ENCODE measurements at regions not wholly inside any gene's neighbourhood (a gene's known extent, or its start where the extent isn't known, plus 50 kb on each side); places are given as distances from the start of the nearest gene placed in this dataset.

DNA sequence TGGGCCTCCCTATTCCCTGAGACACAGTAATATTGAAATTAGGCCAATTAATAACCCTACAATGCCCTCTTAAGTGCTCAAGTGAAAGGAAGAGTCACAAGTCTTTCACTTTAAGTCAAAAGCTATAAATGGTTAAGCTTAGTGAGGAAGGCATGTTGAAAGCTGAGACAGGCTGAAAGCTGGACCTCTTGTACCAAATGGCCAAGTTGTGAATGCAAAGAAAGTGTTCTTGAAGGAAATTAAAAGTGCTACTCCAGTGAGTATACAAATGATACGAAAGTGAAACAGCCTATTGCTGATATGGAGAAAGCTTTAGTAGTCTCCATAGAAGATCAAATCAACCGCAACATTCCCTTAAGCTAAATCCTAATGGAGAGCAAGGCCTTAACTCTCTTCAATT lies 140.8 kb downstream of the PTCSC3 start:
- no peak for DNase-seq (ENCODE audit: low read depth in 1 of 2, low spot score in 1 of 2)

DNA sequence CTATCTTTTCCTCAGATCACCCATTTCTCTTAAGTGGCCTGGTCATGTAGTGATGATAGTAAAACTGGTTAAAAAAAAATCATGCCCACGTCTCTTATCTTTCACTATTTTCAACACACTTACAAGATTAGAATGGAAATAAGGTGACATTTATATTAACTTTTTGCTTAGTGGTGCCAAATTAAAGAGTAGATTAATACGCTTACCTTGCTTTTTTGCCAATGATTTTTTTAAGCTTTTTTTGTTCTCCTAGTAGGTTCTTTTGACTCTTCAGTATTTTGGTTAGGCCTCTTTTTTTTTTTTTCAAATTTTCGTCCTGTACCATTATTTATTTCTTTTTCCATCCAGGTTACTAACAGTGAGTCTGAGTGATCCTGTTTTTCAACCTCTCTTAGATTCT lies 147.9 kb downstream of the PTCSC3 start:
- no peak for DNase-seq (ENCODE audit: low read depth in 1 of 2, low spot score in 1 of 2)

DNA sequence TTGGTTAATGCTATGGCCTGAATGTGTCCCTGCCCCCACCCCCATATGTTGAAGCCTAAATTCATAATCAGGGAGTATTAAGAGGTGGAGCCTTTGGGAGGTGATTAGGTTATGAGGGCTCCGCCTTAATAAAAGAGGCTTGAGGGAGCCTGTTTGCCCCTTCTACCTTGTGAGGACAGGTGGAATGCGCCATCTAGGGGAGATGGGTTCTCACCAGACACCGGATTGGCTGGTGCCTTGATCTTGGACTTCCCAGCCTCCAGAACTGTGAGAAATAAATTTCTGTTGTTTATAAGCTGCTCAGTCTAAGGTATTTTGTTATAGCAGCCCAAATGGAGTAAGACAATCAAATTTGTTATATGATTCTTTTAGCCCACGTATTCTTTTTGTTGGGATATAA lies 148.3 kb downstream of the PTCSC3 start:
- DNase-seq (ENCODE audit: low read depth in 1 of 2, low spot score in 1 of 2) = no peak

DNA sequence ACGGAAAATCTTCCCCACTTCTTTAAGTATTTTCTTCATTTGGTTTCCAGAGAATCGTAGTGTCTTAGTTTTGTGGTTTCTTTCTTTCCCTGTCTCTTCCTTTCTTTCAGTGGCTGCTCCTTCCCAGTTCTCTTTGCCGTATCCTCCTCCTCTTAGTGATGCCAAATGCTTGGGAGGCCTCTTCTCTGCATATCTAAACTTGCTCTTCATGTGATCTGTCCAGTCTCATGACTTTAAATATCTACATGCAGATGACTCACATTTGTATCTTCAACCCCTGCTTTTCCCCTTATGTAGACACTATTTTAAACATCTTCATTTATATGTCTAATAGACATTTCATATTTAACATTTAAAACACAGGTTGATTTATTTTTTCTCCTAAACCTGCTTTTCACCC lies 149.2 kb downstream of the PTCSC3 start:
- DNase-seq (ENCODE audit: low read depth in 1 of 2, low spot score in 1 of 2) = no peak

DNA sequence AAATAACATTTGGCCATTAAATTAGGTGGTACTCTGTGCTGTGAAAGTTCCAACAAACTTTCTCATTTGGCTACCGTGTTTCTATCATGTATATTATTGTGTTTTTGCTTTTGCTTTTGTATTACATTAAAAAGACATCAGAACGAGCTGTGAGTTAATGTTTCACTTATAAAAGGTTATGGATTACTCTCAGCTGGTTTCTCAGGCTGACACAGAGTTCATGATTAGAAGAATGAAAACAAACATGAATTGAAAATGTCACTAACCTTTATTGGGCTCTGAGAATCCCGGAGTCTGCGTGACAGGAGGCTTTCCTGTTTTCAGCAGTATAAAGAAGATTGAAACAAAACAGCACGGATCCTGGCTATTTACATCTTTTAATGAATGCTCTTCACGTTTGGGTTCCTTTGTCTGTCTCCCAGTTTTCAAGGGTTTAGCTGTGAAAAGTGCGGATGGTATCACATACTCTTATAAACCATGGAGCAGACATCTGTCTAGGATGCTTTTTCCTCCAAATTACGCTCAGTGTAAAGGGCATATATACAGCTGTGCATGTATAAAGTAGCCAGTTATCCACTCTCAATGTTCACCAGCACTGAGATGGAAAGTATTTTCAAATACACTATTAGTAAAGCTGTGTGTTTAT lies 153.6 kb downstream of the PTCSC3 start:
- DNase-seq (ENCODE audit: low read depth in 1 of 2, low spot score in 1 of 2) = no peak

DNA sequence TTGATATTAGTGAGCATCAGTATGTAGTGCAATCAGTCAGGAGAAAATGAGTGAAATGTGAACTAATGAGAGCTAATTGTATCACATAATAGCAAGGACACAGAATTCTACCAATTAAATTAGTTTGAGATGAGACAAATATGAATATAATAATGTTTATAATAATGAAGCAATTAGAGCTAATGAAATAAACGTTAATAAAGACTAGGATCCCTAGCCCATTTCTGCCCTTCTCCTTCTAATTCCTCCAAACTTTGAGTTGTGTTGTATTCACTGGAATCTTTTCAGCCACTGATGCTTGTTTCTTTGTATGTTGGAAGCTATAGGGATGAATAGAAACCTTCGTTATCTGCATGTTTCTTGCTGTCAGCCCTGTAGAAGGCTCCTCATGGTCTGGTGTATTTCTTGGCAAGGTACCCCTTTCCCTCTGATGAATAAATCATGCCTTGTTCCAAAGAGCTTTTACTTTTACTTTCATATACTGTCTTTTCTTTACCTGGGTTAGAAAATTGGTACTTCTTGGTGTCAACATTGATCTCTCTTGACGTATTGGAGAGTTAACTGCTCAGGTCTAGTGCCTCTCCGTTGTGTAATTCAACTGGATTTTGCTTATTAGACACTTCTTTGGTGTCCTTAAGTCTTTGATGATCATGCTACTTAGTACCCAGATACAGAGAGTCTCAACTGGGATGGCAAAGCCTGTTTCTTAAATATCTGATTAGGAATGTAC lies 154.8 kb downstream of the PTCSC3 start:
- DNase-seq (ENCODE audit: low read depth in 1 of 2, low spot score in 1 of 2) = no peak

DNA sequence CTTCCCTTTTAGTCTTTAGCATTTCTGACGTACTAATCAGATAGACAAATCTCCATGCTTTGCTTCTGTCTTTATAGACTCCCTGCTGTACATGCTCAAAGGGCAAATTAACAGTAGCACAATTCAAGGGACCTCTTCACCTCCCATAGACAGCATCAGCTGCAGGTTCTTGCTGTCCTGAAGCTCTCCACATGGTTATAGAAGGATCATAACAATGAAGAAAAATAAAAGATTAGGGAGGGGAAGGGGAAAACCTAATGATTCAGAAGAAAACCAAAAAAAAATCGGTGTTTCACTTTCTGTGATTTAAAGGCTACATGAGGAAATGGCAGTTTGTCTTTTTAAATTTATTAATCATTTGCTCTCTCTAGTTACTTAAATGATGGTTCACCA lies 155.5 kb downstream of the PTCSC3 start:
- DNase-seq (ENCODE audit: low read depth in 1 of 2, low spot score in 1 of 2) = no peak

DNA sequence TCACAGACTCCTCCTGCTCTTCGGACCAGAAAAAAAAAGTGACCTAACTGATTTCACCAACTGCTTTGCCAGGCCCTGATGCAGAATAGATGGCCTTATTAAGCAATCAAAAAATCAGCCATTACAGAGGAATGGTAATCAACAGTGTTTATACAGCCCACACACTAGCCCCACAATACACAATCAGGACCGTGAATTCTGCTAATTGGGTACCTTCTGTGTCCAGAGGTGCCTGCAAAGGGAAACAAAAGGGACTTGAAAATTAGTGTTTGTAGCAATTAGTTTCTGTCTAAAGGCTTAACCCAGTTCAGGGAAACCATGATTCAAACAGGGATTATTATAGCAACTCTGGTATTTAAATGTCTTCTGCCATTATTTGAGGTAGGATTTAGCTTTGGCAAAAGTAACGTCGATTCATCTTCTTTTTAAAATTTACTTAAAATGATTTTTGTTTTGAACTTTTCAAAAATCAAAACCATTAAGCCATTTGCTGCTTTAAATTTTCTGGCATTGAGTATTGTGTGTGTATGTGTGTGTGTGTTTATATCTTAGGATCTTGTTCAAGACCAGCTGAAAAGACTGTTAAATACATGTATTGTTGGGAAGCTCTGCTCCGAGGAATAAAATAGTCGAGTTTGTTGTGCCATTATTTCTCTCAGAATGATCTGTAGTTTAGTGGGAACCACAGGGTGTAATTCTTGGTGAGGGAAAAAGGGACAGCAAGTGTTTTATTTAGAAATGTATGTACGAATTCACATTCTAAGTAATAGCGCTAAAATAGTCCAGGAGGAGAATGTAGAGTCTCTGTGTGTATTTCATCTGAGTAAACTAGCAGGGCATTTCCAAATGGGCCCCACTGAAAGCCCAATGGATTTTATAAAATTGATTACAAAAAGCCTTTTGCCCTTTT lies 156.1 kb downstream of the PTCSC3 start:
- no peak for DNase-seq (ENCODE audit: low read depth in 1 of 2, low spot score in 1 of 2)

DNA sequence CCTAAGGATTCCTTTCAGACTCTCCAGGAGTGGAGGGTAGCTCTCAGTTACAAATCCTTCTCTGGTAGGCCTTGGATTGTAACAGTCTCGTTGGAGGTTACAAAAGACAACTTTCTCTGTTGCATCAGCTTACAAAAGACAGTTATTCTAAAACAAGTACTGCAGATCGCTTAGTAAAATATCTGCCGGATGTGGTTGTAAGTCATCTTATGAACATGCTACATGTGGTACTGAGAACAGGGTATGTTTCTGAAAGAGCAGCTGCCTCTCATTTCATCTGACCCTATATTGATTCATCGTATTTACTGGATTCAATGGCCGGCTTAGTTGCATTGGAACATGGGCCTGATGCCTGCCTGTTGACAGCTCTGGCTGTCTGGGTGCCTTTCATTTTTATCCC lies 157.4 kb downstream of the PTCSC3 start:
- DNase-seq (ENCODE audit: low read depth in 1 of 2, low spot score in 1 of 2) = no peak

DNA sequence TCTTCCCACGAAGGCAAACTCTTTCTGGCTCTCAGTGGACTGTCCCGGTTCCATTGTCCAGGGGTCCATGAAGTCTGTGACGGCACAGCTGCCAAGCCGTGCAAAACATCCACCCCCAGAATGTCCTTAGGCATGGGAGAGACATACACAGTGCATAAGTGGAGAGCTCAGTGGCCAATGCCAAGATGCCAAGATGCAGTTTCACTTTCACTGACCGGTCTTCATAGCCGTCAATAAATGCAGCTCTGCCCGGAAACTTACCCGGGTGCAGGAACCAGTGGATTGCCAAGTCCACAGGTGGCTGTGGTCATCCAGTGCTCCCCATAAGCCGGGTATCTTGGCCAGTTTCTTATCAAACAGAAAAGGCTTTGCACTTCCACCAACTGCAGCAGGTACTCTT lies 162.3 kb downstream of the PTCSC3 start:
- DNase-seq (ENCODE audit: low read depth in 1 of 2, low spot score in 1 of 2) = no peak

DNA sequence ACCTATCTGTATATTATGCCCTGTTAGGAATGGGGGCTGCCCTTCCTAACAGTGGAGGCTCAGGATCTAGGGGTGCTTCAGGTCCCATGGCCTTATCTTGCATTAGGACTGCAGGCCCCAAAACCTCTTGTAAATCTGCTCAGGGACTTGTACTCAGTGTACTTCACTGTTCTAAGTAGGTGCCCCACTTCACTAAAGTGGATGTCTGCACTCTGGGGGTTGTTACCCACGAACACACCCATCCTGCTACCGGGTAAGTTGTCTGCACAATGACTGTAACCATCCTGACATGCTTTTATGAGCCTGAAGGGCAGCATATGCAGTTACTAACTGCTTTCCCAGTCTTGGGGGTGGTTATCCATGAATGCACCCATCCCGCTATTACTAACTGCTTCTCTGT lies 163.0 kb downstream of the PTCSC3 start:
- DNase-seq (ENCODE audit: low read depth in 1 of 2, low spot score in 1 of 2) = no peak

DNA sequence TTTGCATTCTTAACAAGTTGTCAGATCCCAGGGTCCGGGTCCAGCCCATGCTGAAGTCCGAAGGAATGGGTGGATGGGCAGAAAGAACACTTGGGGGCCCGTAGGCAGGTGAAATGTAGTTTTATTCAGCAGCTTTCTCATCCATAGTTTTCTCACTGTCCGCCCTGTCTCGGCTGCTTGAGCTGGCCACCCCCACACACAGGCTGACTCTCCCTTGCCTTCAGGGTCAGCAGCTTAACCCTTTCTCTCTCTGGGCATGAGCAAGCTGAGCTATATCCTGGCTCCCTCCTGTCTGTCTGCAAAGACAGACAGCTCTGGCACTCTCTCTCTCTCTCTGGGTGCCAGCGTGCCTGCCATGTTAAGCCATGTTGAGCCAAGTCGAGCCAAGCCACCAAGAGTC lies 163.9 kb downstream of the PTCSC3 start:
- DNase-seq (ENCODE audit: low read depth in 1 of 2, low spot score in 1 of 2) = no peak

DNA sequence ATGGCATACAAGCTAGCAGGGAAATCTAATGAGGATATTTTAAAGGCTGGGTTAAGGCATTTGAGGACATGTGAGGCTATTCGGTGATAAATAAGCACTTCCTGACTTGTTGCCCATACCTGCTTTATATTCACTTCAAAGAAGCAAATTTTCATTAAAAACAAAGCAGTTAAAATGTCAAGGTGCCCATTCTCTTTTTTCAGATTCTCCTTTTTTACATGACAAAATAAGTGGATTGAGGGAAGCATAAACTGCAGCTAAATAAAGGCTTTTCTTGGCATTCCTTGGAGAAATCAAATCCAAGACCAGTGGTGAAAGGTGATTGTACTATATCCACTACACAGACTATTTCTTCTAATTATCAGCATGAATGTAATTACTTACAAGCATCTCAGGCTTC lies 166.9 kb downstream of the PTCSC3 start:
- no peak for DNase-seq (ENCODE audit: low read depth in 1 of 2, low spot score in 1 of 2)

DNA sequence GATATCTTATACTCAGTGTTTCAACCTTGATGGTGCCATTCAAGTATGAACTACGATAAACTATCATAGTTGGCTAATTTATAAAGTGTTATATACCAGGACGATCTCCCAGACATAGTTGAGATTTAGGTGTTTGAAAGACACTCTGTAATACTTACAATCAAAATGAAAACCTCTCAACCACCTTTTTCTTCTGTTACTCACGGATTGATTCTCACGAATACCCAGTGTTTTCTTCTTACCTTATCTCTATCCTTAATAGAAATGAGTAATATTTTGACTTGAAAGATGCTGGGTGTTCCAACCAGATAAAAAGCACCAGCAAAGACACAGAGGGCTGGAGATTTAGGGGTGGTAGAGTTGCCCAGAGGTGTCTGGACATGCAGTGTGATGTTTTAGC lies 169.9 kb downstream of the PTCSC3 start:
- DNase-seq (ENCODE audit: low read depth in 1 of 2, low spot score in 1 of 2) = no peak

DNA sequence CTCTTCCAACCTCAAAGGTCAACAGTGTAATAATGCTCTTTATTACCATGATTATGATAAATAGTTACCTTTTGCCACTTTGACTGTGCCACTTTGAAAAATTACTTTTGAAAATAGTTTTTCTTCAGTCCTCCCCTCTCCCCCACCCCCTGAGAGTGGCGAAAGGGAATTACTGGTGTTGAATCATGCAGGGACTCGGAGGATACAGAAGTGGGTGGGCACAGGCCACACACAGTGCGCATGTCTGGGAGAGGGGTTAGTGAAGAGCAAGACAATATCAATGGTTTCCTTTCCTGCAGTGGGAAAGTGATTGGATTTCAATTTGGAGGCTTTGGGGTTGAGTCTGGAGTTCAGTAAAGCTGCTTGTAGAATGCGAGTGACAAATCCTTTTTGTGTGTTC lies 170.9 kb downstream of the PTCSC3 start:
- no peak for DNase-seq (ENCODE audit: low read depth in 1 of 2, low spot score in 1 of 2)

DNA sequence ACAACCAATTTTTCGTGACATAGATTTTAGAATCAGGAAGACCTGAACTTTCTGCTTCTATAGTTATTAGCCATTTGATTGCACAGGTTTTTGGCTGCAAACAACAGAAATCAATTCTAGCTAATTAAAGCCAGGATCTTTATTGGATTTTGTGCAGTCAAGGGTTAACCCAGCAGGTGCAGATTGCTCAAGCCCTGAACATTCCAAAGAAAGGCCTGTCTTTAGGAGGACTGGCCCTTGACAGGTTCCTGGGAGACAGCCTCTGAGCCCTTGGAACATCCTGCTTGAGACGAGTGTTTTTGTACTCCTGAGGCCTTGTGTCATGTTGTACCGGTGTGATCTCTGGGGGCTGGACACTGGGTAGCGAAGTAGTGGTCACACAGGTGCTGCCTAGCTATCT lies 174.6 kb downstream of the PTCSC3 start:
- DNase-seq (ENCODE audit: low read depth in 1 of 2, low spot score in 1 of 2) = no peak

DNA sequence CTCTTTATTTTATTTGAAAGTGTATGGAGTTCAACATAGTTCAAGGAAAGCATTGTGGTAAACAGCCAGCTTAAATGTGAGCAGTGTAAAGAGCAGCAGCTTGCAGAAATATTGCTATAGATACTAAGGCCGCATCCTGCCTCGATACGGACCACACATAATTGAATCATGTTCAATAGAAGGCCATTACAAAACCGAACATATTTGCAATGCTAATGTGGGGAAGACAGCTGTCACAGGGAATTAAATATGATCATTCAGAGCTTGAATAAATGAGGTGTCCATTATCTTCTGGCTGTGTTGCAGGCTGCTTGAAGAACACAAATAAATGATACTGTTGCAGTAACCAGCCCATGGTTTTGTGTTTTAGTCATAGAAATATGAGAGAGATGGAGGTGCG lies 173.2 kb downstream of the BRMS1L start:
- DNase-seq (ENCODE audit: low read depth in 1 of 2, low spot score in 1 of 2) = no peak

DNA sequence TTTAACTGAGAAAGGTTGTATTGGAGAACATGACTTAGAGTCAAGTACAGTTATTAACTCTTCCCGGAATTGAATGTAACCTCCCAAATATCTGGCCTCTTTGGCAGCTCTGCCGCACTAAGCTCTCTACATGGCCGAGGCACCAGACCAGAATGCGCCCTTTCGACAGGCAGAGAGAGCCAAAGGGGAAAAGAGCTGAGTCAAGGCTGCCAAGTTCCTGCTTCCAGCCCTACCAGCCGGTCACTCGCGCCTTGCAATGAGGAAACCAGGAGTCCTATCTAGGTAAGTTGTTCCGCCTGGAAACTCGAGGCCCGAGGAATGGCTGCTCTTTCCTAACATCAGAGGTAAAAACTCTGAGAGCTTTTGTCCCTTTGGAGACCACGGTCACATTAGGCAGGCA lies 172.2 kb downstream of the BRMS1L start:
- no peak for DNase-seq (ENCODE audit: low read depth in 1 of 2, low spot score in 1 of 2)

DNA sequence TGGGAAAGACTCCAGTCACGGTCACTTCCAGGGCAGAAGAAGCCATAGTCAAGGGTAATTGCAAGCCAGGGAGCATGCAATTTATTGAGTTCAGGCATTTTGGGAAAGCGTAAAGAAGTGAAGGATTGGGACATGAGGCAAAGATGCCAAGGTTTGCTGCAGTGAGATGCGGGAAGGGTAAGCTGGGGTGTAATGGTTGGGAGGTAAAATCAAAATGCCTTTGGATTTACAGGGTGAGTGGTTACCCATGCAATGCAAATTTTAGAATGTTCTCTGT lies 167.5 kb downstream of the BRMS1L start:
- DNase-seq (ENCODE audit: low read depth in 1 of 2, low spot score in 1 of 2) = no peak

DNA sequence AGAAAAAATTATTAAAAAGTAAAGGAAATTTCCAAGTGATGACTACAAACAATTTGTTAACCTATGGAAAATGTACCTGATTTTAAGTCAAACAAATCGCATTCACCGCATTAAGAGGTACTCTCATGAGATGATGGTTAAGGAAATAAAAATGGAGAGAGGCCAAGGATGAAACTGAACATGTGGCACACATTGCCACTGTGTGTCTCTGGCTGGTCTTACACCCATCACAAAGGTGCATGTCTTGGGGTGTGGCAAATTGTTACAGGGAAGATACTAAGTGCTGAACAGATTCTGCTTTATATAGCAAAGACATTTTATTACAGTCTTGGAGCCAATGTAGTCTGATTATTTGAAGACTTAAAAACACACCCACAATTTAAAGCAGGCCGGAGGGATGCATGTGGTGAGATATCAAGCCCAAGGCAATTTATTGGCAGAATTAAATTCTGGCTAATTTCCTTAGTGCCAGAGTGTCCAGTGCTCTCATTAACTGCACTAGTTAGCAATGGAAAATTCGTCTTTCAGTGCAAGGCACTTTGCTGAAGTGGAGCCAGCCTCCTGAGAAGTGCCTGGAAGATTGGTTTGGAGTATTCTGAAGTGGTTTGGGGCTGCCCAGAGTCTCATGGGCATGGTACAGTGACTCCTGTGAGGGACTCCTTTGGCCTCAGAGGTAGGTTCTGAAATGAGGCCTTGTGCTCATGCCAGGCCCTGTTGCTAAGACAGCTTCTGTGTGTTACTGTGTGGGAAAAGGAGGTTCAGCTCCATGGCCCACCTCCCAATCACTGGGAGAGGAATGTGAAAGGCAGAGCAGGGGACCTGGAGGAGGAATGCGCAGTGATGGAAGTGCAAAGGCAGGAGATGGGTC lies 166.9 kb downstream of the BRMS1L start:
- DNase-seq (ENCODE audit: low read depth in 1 of 2, low spot score in 1 of 2) = no peak

DNA sequence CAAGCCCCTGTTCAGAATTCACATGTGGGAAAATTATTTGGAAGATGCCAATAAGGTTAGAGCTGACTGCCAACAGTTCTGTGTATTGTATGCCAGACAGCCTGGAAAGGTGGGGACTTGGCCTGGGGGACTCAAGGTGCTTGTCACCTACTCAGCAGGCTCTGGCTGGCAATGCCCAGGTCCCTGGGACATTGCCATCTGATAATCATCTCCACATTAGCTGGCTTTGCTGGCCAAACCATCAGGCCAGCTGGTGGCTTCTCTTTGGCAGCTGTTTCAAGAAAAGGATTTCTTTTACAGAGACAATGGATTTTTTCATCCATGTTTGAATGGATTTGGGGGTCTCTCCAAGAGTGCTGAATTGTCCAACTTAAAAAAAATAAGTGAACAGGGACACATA lies 165.2 kb downstream of the BRMS1L start:
- DNase-seq (ENCODE audit: low read depth in 1 of 2, low spot score in 1 of 2) = no peak
